Endothelial cell of umbilical vein (primary cell): ENCODE measurements at regions not wholly inside any gene's neighbourhood (a gene's known extent, or its start where the extent isn't known, plus 50 kb on each side); places are given as distances from the start of the nearest gene placed in this dataset.

Source experiments
- BruUV-seq: library from RNA; stranded (reverse); fragments of 400-500 nt; replicated peaks from 2 replicates; lab custom pipeline; 2021; lab: Mats Ljungman, UMichigan
- CTCF ChIA-PET: fragments of 300-600, 350-600 bp; sonication (Branson Sonifier 250); formaldehyde crosslinking; loops from one replicate; lab custom pipeline; 2021; ENCODE audit warnings: antibody characterized with exemption, inconsistent platforms; lab: Charles Lee
- POLR2A ChIA-PET: fragments of 300-600, 350-600 bp; sonication (Branson Sonifier 250); formaldehyde crosslinking; loops from one replicate; lab custom pipeline; 2021; ENCODE audit warnings: antibody characterized with exemption, inconsistent platforms; lab: Charles Lee
- DNase-seq: peaks from one replicate; pipeline ENCODE4 v3.0.0-alpha.2; 2011; ENCODE audit warnings: low read depth, low spot score
- FAIRE-seq: peaks from 2 replicates; lab custom pipeline; 2011; peaks lifted over from hg19 to GRCh38; lab: Jason Lieb, UNC
- H2AFZ ChIP-seq: 2 replicates; pipeline ENCODE4 v1.6.0; 2012; ENCODE audit warnings: low read depth, low read length, control low read depth, inconsistent platforms
- H3K27ac ChIP-seq: 2 replicates; pipeline ENCODE4 v1.5.1; 2011; ENCODE audit warnings: low read depth, mild to moderate bottlenecking, control low read depth, low read length, moderate library complexity; ENCODE audit not compliant: insufficient read depth
- H3K27me3 ChIP-seq, 2 experiments: 2 replicates each; pipeline versions ENCODE4 v1.6.0 to v1.6.1; 2011; ENCODE audit warnings: low read length in 2 of 2, mixed read lengths in 1 of 2; ENCODE audit not compliant: control insufficient read depth in 2 of 2, insufficient read depth in 2 of 2
- H3K36me3 ChIP-seq, 2 experiments: 2 replicates in 1 of 2; 3 replicates in 1 of 2; pipeline ENCODE4 v1.5.1; 2011; ENCODE audit warnings: low read length in 2 of 2, mild to moderate bottlenecking in 1 of 2, moderate library complexity in 1 of 2; ENCODE audit not compliant: control insufficient read depth in 2 of 2, insufficient read depth in 2 of 2; ENCODE audit errors: extremely low read depth in 1 of 2
- H3K4me1 ChIP-seq: 3 replicates; pipeline ENCODE4 v1.5.1; 2011; ENCODE audit warnings: mild to moderate bottlenecking, low read length; ENCODE audit not compliant: control insufficient read depth, insufficient read depth; ENCODE audit errors: extremely low read depth
- H3K4me2 ChIP-seq: 2 replicates; pipeline ENCODE4 v1.6.1; 2011; ENCODE audit warnings: low read length, control low read depth, mixed read lengths; ENCODE audit not compliant: insufficient read depth
- H3K4me3 ChIP-seq, 3 experiments: fragments of 200-600 bp in 1 of 3; sonication (generic), shearing (Covaris generic) in 1 of 3; replicated peaks in 1 of 3; 2 replicates each; pipeline ENCODE4 v1.5.1; 2011 to 2016; ENCODE audit warnings: control low read depth in 3 of 3, low read length in 3 of 3, mild to moderate bottlenecking in 2 of 3, inconsistent platforms in 1 of 3, low read depth in 1 of 3, moderate library complexity in 1 of 3; ENCODE audit not compliant: insufficient read depth in 1 of 3
- H3K79me2 ChIP-seq: 2 replicates; pipeline ENCODE4 v1.6.0; 2012; ENCODE audit warnings: low read length, inconsistent platforms; ENCODE audit not compliant: control insufficient read depth, insufficient read depth
- H3K9ac ChIP-seq: replicated peaks from 2 replicates; pipeline ENCODE3; 2011; ENCODE audit warnings: low read length, control low read depth; ENCODE audit not compliant: insufficient read depth; ENCODE audit errors: extremely low read depth
- H3K9me1 ChIP-seq: replicated peaks from 3 replicates; pipeline ENCODE4 v1.6.0; 2011; ENCODE audit warnings: mild to moderate bottlenecking, low read length; ENCODE audit not compliant: control insufficient read depth, insufficient read depth; ENCODE audit errors: extremely low read depth
- H3K9me3 ChIP-seq: replicated peaks from 2 replicates; pipeline ENCODE4 v1.5.1; 2012; ENCODE audit warnings: low read length, inconsistent platforms; ENCODE audit not compliant: control insufficient read depth, insufficient read depth
- H4K20me1 ChIP-seq: replicated peaks from 2 replicates; pipeline ENCODE3; 2011; ENCODE audit warnings: mild to moderate bottlenecking, low read length; ENCODE audit not compliant: control insufficient read depth, insufficient read depth; ENCODE audit errors: extremely low read depth
- CTCF ChIP-seq, 2 donors: IDR thresholded peaks; 1 replicate in 1 of 2; 2 replicates in 1 of 2; pipeline ENCODE4 v1.5.1; 2011; ENCODE audit warnings: low read length in 2 of 2, mild to moderate bottlenecking in 2 of 2, moderate library complexity in 2 of 2, control low read depth in 1 of 2, inconsistent platforms in 1 of 2, low read depth in 1 of 2; ENCODE audit not compliant: insufficient read depth in 1 of 2; ENCODE audit errors: extremely low read depth in 1 of 2
- EZH2 ChIP-seq: IDR thresholded peaks from 2 replicates; pipeline ENCODE4 v1.6.1; 2012; ENCODE audit warnings: borderline replicate concordance, low read depth, mild to moderate bottlenecking, moderate library complexity, low read length, inconsistent platforms; ENCODE audit not compliant: severe bottlenecking
- FOS ChIP-seq: IDR thresholded peaks from 2 replicates; pipeline ENCODE4 v1.6.1; 2011; ENCODE audit warnings: mild to moderate bottlenecking, low read length, moderate library complexity, borderline replicate concordance; ENCODE audit not compliant: insufficient read depth
- GATA2 ChIP-seq: IDR thresholded peaks from 2 replicates; pipeline ENCODE4 v1.7.0; 2011; ENCODE audit warnings: low read depth, mild to moderate bottlenecking, moderate library complexity, mixed read lengths, low read length; ENCODE audit not compliant: insufficient read length, insufficient read depth
- JUN ChIP-seq: IDR thresholded peaks from 2 replicates; pipeline ENCODE4 v1.6.1; 2011; ENCODE audit warnings: borderline replicate concordance, low read depth; ENCODE audit not compliant: insufficient read length, insufficient read depth
- MAX ChIP-seq: IDR thresholded peaks from 2 replicates; pipeline ENCODE4 v1.6.1; 2011; ENCODE audit not compliant: insufficient read depth, insufficient read length
- MYC ChIP-seq: IDR thresholded peaks from one replicate; pipeline ENCODE4 v1.6.1; 2011; ENCODE audit warnings: mild to moderate bottlenecking, low read depth, low read length
- POLR2A ChIP-seq: IDR thresholded peaks from 2 replicates; pipeline ENCODE4 v1.6.1; 2012; ENCODE audit warnings: low read depth, mild to moderate bottlenecking, control low read depth, low read length
- POLR2AphosphoS5 ChIP-seq: IDR thresholded peaks from 2 replicates; pipeline ENCODE4 v1.6.1; 2012; ENCODE audit warnings: low read depth, mild to moderate bottlenecking, control low read depth, low read length, moderate library complexity; ENCODE audit not compliant: insufficient read depth
- dilution Hi-C: fragments of 300-500 bp; cut with MboI; formaldehyde crosslinking; loops from one replicate; pipeline ENCODE4 v1.15.0; 2019; ENCODE audit warnings: low sequenced_read_pairs; ENCODE audit not compliant: extremely low pct_ligation_motif_present
- intact Hi-C: fragments of 100-400 bp; cut with micrococcal nuclease; formaldehyde crosslinking; loops from one replicate; pipeline ENCODE4 v1.10.0; 2022

GRCh38 chr18:64712035-64712434 is 563.1 kb upstream of the LINC00305 start:
- no peaks in the 10 kb centered on the region for H3K79me2 ChIP-seq
- H3K4me3 ChIP-seq, result no peak overlapping the region
- H3K36me3 ChIP-seq, result no peaks in the 10 kb centered on the region
- FAIRE-seq, result no peak
- CTCF ChIA-PET, result no interaction called here
- dilution Hi-C loops (no loop called here), intact Hi-C loops (no loop called here)
- no peak overlapping the region for H3K9ac ChIP-seq
- H3K9me3 ChIP-seq, result peaks cover 4% of the 10 kb centered on the region
- H2AFZ ChIP-seq, result no peak overlapping the region
- POLR2A ChIA-PET, result no interaction called here
- H3K4me1 ChIP-seq, result no peaks in the 10 kb centered on the region
- no peaks in the 10 kb centered on the region for H3K9me1 ChIP-seq
- H4K20me1 ChIP-seq, result no peaks in the 10 kb centered on the region
- TF ChIP-seq POLR2AphosphoS5, result no peak
- TF ChIP-seq POLR2A, result no peak
- no peak for TF ChIP-seq MYC
- no peak for TF ChIP-seq CTCF (IDR thresholded peaks at IDR 0.05; ENCODE audit: extremely low read depth in 1 of 2, insufficient read depth in 1 of 2, low read depth in 1 of 2, low read length in 2 of 2)
- TF ChIP-seq MAX, result no peak
- no peak for TF ChIP-seq JUN
- TF ChIP-seq GATA2, result no peak
- no peak for TF ChIP-seq FOS
- no peak for TF ChIP-seq EZH2
- no peak overlapping the region for H3K4me2 ChIP-seq
- BruUV-seq, result no TSS peak
- DNase-seq, result no peak
- no peaks in the 10 kb centered on the region for H3K27me3 ChIP-seq
- no peak overlapping the region for H3K27ac ChIP-seq
